Tibial nerve (tissue), 4 donors: ENCODE measurements at regions not wholly inside any gene's neighbourhood (a gene's known extent, or its start where the extent isn't known, plus 50 kb on each side); places are given as distances from the start of the nearest gene placed in this dataset.

Experiments used
- DNase-seq, 2 donors: peaks; one replicate each; pipeline ENCODE4 v3.0.0-alpha.2; 2019; ENCODE audit warnings: low spot score in 2 of 2
- H3K27ac ChIP-seq, 4 donors: fragments of 200-600 bp; sonication (generic) in 3 of 4; one replicate each; pipeline ENCODE4 v1.5.1; 2017 to 2019; ENCODE audit warnings: mild to moderate bottlenecking in 1 of 4
- H3K27me3 ChIP-seq, 2 donors: fragments of 200-600 bp; sonication (generic) in 1 of 2; one replicate each; pipeline versions ENCODE4 v1.5.1 to v1.6.0; 2017 to 2019
- H3K36me3 ChIP-seq, 3 donors: fragments of 200-600 bp; sonication (generic); one replicate each; pipeline ENCODE4 v1.5.1; 2018 to 2019
- H3K4me1 ChIP-seq, 4 donors: fragments of 200-600 bp; sonication (generic) in 3 of 4; one replicate each; pipeline ENCODE4 v1.5.1; 2017 to 2019
- H3K4me3 ChIP-seq, 4 donors: fragments of 200-600 bp; sonication (generic) in 3 of 4; one replicate each; pipeline ENCODE4 v1.5.1; 2017 to 2019; ENCODE audit warnings: mild to moderate bottlenecking in 1 of 4, moderate library complexity in 1 of 4
- H3K9me3 ChIP-seq, 4 donors: fragments of 200-600 bp; sonication (generic) in 3 of 4; one replicate each; pipeline ENCODE4 v1.5.1; 2017 to 2019
- EP300 ChIP-seq, 2 donors: sonication (generic); formaldehyde crosslinking; IDR thresholded peaks; one replicate each; pipeline ENCODE4 v1.6.1; 2017; ENCODE audit warnings: antibody characterized with exemption in 2 of 2, mild to moderate bottlenecking in 1 of 2
- POLR2A ChIP-seq, 2 donors: fragments of 450-650 bp; IDR thresholded peaks; one replicate each; pipeline ENCODE4 v1.6.1; 2017; ENCODE audit warnings: antibody characterized with exemption in 2 of 2, mild to moderate bottlenecking in 2 of 2, moderate library complexity in 2 of 2
- WGBS, 2 donors: methylation state at CpG; one replicate each; pipeline ENCODE4 v1.1.5; 2018; 5-methylcytosine and 5-hydroxymethylcytosine counted together
- TF ChIP-seq, protein P1 (sequence below), 5 experiments: fragments of 200-600 bp in 3 of 5; fragments of 450-650 bp in 2 of 5; sonication (generic) in 3 of 5; IDR thresholded peaks; one replicate each; pipeline ENCODE4 v1.5.1; 2016 to 2019; ENCODE audit warnings: antibody characterized with exemption in 5 of 5, mild to moderate bottlenecking in 3 of 5, moderate library complexity in 2 of 5

DNA sequence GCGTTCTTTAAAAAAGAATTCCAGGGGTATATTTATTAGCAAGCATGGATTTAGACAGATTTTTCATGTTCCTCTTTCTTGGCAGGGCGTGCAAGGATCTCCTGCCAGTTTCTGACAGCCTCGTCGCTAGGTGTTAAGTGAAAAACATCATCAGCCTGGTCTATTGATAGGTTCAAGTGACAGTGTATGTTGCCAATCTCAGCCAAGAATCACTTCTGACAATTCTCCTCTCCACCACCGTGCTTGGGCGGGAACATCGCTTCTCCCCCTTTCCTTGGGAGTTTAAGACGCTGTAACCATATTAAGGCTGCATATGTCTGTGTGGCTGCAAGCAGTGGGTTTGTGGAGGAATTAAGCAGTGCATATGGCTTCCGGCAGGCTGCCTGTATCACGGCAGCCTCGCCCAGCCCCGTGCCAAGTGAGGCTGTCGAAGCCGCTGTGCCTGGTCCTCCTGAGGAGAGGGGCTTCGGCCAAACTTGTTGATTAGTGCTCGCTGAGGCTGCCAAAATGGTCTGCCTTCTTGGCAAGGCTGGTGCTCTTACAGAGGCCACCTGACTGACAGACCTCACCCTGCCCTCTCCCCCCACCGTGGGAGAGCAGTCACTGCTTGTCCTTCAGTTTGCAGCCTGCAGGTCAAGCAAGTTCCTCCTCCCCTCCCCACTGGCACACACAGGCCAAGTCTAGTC lies 132.2 kb upstream of the MPHOSPH6 start:
- no peaks in the 10 kb centered on the region for H3K9me3 ChIP-seq
- DNase-seq: no peak
- H3K36me3 ChIP-seq: no peaks in the 10 kb centered on the region
- TF ChIP-seq, protein P1, sequence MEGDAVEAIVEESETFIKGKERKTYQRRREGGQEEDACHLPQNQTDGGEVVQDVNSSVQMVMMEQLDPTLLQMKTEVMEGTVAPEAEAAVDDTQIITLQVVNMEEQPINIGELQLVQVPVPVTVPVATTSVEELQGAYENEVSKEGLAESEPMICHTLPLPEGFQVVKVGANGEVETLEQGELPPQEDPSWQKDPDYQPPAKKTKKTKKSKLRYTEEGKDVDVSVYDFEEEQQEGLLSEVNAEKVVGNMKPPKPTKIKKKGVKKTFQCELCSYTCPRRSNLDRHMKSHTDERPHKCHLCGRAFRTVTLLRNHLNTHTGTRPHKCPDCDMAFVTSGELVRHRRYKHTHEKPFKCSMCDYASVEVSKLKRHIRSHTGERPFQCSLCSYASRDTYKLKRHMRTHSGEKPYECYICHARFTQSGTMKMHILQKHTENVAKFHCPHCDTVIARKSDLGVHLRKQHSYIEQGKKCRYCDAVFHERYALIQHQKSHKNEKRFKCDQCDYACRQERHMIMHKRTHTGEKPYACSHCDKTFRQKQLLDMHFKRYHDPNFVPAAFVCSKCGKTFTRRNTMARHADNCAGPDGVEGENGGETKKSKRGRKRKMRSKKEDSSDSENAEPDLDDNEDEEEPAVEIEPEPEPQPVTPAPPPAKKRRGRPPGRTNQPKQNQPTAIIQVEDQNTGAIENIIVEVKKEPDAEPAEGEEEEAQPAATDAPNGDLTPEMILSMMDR (IDR thresholded peaks at IDR 0.05): no peak
- TF ChIP-seq EP300 (IDR thresholded peaks at IDR 0.05): no peak
- no peak for TF ChIP-seq POLR2A (IDR thresholded peaks at IDR 0.05)
- no peaks in the 10 kb centered on the region for H3K27me3 ChIP-seq
- H3K27ac ChIP-seq: no peak overlapping the region
- no peak overlapping the region for H3K4me3 ChIP-seq
- H3K4me1 ChIP-seq: no peaks in the 10 kb centered on the region
- 80 to 82% methylated on average over 10 to 17 of the region's 17 CpGs for WGBS, 2 donors

DNA sequence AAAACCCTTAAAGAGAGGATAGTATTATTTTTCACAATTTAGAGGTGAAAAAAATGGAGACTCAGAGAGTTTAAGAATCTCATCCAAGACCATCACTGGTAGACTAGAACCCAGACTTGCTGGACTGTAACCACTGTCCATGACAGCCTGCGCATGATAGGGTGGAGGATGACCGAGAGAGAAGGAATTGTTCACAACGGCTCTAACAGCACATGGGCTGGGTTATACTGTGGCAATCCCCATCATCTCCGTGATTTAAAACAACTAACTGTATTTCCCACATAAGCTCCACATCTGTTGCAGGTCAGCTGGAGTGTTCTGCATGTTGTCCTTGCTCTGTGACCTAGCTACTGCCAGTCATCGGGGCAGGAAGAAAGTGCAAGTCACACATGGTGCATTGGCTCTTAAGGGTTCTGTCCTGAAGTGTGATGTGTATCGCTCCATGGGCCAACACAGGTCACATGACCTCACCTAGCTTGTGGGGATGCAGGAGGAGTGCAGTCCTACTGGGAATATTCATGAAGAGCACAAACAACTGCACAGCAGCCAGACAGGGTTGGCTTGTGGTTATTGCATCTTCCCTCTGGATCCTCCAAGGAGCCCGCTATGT lies 131.2 kb upstream of the MPHOSPH6 start:
- no peaks in the 10 kb centered on the region for H3K27me3 ChIP-seq
- no peaks in the 10 kb centered on the region for H3K36me3 ChIP-seq
- DNase-seq: no peak
- H3K4me3 ChIP-seq: no peak overlapping the region
- H3K4me1 ChIP-seq: no peaks in the 10 kb centered on the region
- WGBS, 2 donors: 74 to 79% methylated on average over 7 of the region's 7 CpGs
- no peak for TF ChIP-seq POLR2A (IDR thresholded peaks at IDR 0.05)
- TF ChIP-seq EP300 (IDR thresholded peaks at IDR 0.05): no peak
- TF ChIP-seq, protein P1 (IDR thresholded peaks at IDR 0.05): no peak
- no peak overlapping the region for H3K27ac ChIP-seq
- no peaks in the 10 kb centered on the region for H3K9me3 ChIP-seq

DNA sequence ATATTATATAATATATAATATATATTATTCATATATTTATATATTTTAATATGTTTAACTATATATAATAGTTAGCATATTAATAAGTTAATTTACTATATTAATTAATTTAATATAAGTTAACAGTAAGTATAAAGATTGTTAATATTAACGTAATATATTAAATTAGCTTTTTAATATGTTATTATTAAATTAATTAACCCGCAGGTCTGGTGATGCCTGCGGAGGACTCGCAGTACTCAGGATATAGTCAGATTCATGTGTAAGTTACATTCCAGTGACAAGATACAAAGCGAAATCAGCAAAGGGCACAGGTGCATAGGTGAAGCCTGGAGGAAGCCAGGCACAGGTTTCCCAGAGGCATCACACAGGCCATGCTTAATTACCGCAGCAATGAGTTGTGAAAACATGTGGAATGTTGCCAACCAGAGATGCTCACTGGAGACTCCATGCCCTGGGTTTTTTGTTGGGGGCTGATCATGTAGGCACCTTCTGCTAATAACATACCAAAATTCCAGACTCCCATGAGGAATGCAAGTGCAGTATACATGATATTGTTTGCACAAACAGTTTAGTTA lies 130.4 kb upstream of the MPHOSPH6 start:
- DNase-seq: no peak
- Histone ChIP-seq H3K36me3 (no peaks in the 10 kb centered on the region), H3K4me1 (no peaks in the 10 kb centered on the region), H3K9me3 (no peaks in the 10 kb centered on the region), H3K4me3 (no peak overlapping the region), H3K27ac (no peak overlapping the region), H3K27me3 (no peaks in the 10 kb centered on the region)
- WGBS, 2 donors: 90 to 94% methylated on average over 6 of the region's 6 CpGs
- TF ChIP-seq EP300 (IDR thresholded peaks at IDR 0.05): no peak
- TF ChIP-seq, protein P1 (IDR thresholded peaks at IDR 0.05): no peak
- TF ChIP-seq POLR2A (IDR thresholded peaks at IDR 0.05): no peak

DNA sequence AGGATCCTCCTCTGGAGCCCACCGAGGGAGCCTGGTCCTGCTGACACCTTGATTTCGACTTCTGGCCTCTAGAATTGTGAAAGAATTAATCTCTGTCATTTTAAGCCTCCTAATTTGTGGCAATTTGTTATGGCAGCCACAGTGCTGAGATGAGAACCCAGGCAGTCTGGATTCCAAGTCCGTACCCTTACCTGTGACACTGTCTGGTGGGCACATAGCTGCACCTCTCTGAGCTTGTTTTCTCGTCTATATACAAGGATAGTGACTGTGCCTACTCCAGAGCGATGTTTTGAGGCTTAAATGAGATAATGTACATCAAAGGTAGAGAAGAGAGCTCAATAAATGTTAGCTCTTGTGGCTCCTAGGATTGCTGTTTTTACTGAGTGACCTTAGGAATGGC lies 128.4 kb upstream of the MPHOSPH6 start:
- Histone ChIP-seq H3K4me1 (no peaks in the 10 kb centered on the region), H3K9me3 (no peaks in the 10 kb centered on the region), H3K36me3 (no peaks in the 10 kb centered on the region), H3K27ac (no peak overlapping the region), H3K27me3 (no peaks in the 10 kb centered on the region), H3K4me3 (no peak overlapping the region)
- WGBS, 2 donors: 86 to 90% methylated on average over 5 of the region's 5 CpGs
- no peak for TF ChIP-seq EP300 (IDR thresholded peaks at IDR 0.05)
- TF ChIP-seq POLR2A (IDR thresholded peaks at IDR 0.05): no peak
- TF ChIP-seq, protein P1 (IDR thresholded peaks at IDR 0.05): no peak
- DNase-seq: no peak
